ENCODE measurements at regions not wholly inside any gene's neighbourhood (a gene's known extent, or its start where the extent isn't known, plus 50 kb on each side); places are given as distances from the start of the nearest gene placed in this dataset.

DNA sequence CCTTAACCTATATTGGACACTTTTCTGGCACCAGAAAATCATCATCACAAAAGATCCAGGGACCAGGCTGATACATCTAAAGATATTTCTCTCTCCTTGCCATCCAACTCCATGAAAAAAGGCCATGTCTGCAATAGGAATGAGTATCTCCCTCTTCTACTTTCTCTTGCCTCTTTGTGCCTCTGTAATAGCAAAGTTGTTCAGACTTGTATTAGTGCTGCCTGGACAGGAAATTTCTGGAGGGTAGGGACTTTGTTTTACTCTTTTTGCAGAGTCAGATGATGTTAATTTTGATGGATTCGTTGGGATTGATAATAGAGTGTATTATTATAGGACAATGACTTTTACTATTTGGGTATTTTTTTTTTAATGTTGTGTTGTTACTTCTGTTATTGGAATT, 376.3 kb downstream of the INHBA start:
- no peak for DNase-seq (ENCODE audit: low read depth in 4 of 6, low spot score in 6 of 6)
- H3K27ac ChIP-seq (ENCODE audit: low read depth, low read length), result no peak overlapping the region
- H3K36me3 ChIP-seq (ENCODE audit: control insufficient read depth, insufficient read depth, low read length), result no peaks in the 10 kb centered on the region
- H3K9me3 ChIP-seq (ENCODE audit: control insufficient read depth, insufficient read depth, low read length), result no peaks in the 10 kb centered on the region
- H3K4me1 ChIP-seq (ENCODE audit: control insufficient read depth, insufficient read depth, low read length), result no peaks in the 10 kb centered on the region
- WGBS (ENCODE audit: insufficient coverage), result 100% methylated on average over 1 of the region's 1 CpG
- H3K4me3 ChIP-seq (ENCODE audit: low read depth, low read length), result no peak overlapping the region
- no peaks in the 10 kb centered on the region for H3K27me3 ChIP-seq (ENCODE audit: control insufficient read depth, insufficient read depth, low read length)

DNA sequence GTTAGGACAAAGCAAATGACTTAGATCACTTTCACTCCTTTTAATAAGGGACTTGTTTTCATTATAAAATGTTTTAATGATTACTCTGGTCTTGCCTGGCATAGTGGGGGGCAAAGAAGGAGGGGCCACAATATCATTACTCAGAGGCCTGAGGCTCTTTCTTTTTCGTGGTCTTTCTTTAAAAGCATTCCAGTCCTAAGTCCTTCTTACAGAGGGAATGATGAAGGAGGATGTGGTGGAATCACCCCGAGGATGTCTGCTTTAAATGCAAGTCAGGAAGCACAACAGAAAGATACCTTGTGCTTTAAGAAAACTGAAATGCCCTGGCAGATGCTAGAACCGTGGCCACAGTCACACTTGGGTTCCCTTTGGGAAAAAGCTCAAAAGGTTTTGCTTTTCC, 379.1 kb downstream of the INHBA start:
- Histone ChIP-seq H3K27me3 (ENCODE audit: control insufficient read depth, insufficient read depth, low read length) (no peaks in the 10 kb centered on the region), H3K4me1 (ENCODE audit: control insufficient read depth, insufficient read depth, low read length) (no peaks in the 10 kb centered on the region), H3K36me3 (ENCODE audit: control insufficient read depth, insufficient read depth, low read length) (no peaks in the 10 kb centered on the region), H3K4me3 (ENCODE audit: low read depth, low read length) (no peak overlapping the region), H3K27ac (ENCODE audit: low read depth, low read length) (no peak overlapping the region), H3K9me3 (ENCODE audit: control insufficient read depth, insufficient read depth, low read length) (no peaks in the 10 kb centered on the region)
- DNase-seq (ENCODE audit: low read depth in 4 of 6, low spot score in 6 of 6), result no peak
- WGBS (ENCODE audit: insufficient coverage), result 46% methylated on average over 2 of the region's 3 CpGs

DNA sequence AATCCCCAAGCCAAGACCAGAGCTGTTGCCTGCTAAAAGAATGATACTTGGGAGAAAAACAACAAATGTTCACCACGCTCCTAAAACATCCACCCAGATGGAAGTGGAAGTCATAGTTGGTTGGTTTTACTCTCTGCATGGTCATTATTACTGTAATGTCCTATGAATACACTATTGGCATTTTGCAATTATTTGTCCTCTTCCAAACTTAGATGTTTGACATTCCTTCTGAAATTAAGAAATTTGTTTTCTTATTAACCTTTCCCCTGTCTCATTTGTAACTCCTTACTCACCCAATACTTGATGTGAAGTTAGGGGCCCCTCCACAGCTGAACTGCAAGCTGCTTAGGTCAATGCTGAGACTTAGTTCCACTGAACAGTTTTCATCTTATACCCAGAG, 383.3 kb downstream of the INHBA start:
- no CpG with 5 or more reads among the region's 1 CpG for WGBS (ENCODE audit: insufficient coverage)
- DNase-seq (ENCODE audit: low read depth in 4 of 6, low spot score in 6 of 6), result no peak
- H3K4me1 ChIP-seq (ENCODE audit: control insufficient read depth, insufficient read depth, low read length), result no peaks in the 10 kb centered on the region
- H3K27ac ChIP-seq (ENCODE audit: low read depth, low read length), result no peak overlapping the region
- no peaks in the 10 kb centered on the region for H3K9me3 ChIP-seq (ENCODE audit: control insufficient read depth, insufficient read depth, low read length)
- no peak overlapping the region for H3K4me3 ChIP-seq (ENCODE audit: low read depth, low read length)
- H3K27me3 ChIP-seq (ENCODE audit: control insufficient read depth, insufficient read depth, low read length), result no peaks in the 10 kb centered on the region
- H3K36me3 ChIP-seq (ENCODE audit: control insufficient read depth, insufficient read depth, low read length), result no peaks in the 10 kb centered on the region

DNA sequence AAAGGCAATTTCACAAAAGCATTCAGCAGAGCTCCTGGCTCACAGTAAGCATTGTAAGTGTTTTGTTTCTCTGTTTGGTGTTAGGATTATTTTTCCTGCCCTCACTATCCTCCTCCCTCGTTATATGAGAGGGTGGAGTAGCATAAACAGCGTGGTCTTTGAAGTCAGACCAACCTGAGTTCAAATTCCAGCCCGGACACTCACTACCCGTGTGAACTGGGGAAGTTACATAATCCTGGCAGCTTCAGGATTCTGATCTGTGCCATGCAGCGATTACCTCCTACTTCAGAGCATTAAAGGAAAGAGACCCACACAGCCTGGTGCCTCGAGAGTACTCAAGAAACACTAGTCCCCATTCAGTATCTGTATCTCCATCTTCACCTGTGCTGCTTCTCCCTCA, 386.5 kb downstream of the INHBA start:
- no peak overlapping the region for H3K4me3 ChIP-seq (ENCODE audit: low read depth, low read length)
- no peak overlapping the region for H3K27ac ChIP-seq (ENCODE audit: low read depth, low read length)
- H3K27me3 ChIP-seq (ENCODE audit: control insufficient read depth, insufficient read depth, low read length), result no peaks in the 10 kb centered on the region
- no peaks in the 10 kb centered on the region for H3K4me1 ChIP-seq (ENCODE audit: control insufficient read depth, insufficient read depth, low read length)
- DNase-seq (ENCODE audit: low read depth in 4 of 6, low spot score in 6 of 6), result no peak
- no peaks in the 10 kb centered on the region for H3K36me3 ChIP-seq (ENCODE audit: control insufficient read depth, insufficient read depth, low read length)
- 80% methylated on average over 4 of the region's 6 CpGs for WGBS (ENCODE audit: insufficient coverage)
- H3K9me3 ChIP-seq (ENCODE audit: control insufficient read depth, insufficient read depth, low read length), result no peaks in the 10 kb centered on the region

DNA sequence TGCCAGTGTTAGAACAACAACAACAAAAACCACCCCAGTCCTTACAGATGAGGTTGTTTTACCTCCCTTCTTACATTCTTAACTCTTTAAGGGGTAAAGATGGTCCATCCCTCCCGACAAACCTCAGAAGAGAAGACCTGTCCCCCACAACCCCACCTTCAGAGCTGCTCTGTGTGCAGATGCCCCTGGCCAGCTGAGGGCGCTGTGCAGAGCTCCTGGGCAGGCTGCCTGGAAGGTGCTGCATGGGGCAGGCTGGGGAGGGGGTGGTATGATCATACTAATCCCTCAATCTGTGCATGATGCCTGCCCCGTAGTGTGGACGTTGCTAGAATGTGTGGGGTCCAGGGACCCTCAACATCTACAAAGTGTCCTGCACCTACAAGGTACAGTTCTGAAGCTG, 387.1 kb downstream of the INHBA start:
- H3K4me3 ChIP-seq (ENCODE audit: low read depth, low read length), result no peak overlapping the region
- DNase-seq (ENCODE audit: low read depth in 4 of 6, low spot score in 6 of 6), result no peak
- WGBS (ENCODE audit: insufficient coverage), result 76% methylated on average over 3 of the region's 4 CpGs
- H3K27ac ChIP-seq (ENCODE audit: low read depth, low read length), result no peak overlapping the region
- H3K4me1 ChIP-seq (ENCODE audit: control insufficient read depth, insufficient read depth, low read length), result no peaks in the 10 kb centered on the region
- no peaks in the 10 kb centered on the region for H3K9me3 ChIP-seq (ENCODE audit: control insufficient read depth, insufficient read depth, low read length)
- H3K36me3 ChIP-seq (ENCODE audit: control insufficient read depth, insufficient read depth, low read length), result no peaks in the 10 kb centered on the region
- no peaks in the 10 kb centered on the region for H3K27me3 ChIP-seq (ENCODE audit: control insufficient read depth, insufficient read depth, low read length)

DNA sequence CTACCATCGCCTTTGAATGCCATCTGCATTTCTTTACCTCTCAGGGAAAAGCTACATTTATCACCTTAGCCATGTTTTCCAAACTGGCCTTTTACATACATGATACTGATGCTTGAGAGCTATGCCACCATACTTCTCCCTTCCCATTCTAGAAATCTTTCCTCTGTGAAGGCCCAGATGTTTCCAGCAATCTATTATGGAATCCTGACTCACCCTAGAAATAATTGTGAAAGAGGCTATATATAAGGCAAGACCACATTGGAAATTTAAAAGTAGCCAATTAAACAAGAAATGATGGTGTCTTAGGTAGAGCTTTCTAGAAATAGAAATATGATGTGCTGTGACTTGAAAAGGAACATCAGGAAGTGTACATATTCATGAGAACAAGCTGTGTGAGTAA, 389.7 kb downstream of the INHBA start:
- Histone ChIP-seq H3K27ac (ENCODE audit: low read depth, low read length) (no peak overlapping the region), H3K4me3 (ENCODE audit: low read depth, low read length) (no peak overlapping the region), H3K4me1 (ENCODE audit: control insufficient read depth, insufficient read depth, low read length) (no peaks in the 10 kb centered on the region), H3K9me3 (ENCODE audit: control insufficient read depth, insufficient read depth, low read length) (no peaks in the 10 kb centered on the region), H3K27me3 (ENCODE audit: control insufficient read depth, insufficient read depth, low read length) (no peaks in the 10 kb centered on the region), H3K36me3 (ENCODE audit: control insufficient read depth, insufficient read depth, low read length) (no peaks in the 10 kb centered on the region)
- 91% methylated on average over 1 of the region's 1 CpG for WGBS (ENCODE audit: insufficient coverage)
- DNase-seq (ENCODE audit: low read depth in 4 of 6, low spot score in 6 of 6), result no peak

DNA sequence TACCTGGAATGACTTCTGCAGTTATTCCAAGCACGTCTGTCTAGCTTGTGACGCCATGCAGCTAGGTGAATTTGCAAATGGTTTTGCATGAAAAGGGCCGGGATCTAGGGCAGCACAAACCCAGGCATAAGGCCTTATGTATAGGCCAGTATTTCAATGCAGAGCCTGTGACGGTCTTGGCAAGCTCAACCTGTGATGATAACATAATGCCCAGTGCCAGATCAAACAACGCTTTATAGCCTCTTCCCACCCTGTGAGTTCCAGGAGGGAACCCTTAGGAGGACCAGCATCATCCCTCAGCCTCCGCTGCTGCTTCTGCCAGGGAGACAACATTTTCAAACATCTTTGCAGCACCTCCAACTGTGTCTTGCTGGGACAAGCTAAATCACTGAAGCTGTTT, 390.7 kb downstream of the INHBA start:
- no peaks in the 10 kb centered on the region for H3K36me3 ChIP-seq (ENCODE audit: control insufficient read depth, insufficient read depth, low read length)
- no peaks in the 10 kb centered on the region for H3K9me3 ChIP-seq (ENCODE audit: control insufficient read depth, insufficient read depth, low read length)
- no peaks in the 10 kb centered on the region for H3K27me3 ChIP-seq (ENCODE audit: control insufficient read depth, insufficient read depth, low read length)
- no peaks in the 10 kb centered on the region for H3K4me1 ChIP-seq (ENCODE audit: control insufficient read depth, insufficient read depth, low read length)
- WGBS (ENCODE audit: insufficient coverage), result 84% methylated on average over 6 of the region's 6 CpGs
- no peak overlapping the region for H3K27ac ChIP-seq (ENCODE audit: low read depth, low read length)
- peak in 1 of 6 donors; percentile 15 for DNase-seq (ENCODE audit: low read depth in 4 of 6, low spot score in 6 of 6)
- H3K4me3 ChIP-seq (ENCODE audit: low read depth, low read length), result no peak overlapping the region

DNA sequence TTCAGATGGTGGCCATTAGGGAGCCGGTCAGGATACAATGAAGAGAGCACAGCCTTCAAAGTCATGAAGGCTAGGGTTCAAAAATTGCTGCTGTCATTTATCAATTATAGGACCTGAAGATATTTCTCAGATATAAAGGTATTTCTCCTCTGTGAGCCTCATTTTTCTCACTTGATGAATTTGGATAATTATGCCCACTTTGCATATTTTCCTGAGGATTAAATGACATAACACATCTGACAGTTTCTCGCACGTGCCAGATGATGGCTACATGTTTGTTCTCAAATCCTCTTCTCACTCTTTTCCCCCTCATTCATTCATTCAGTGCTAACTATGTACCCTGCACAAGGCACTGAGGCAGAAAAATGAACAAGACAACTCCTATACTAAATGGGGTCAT, 391.6 kb downstream of the INHBA start:
- WGBS (ENCODE audit: insufficient coverage), result 72% methylated on average over 2 of the region's 3 CpGs
- no peaks in the 10 kb centered on the region for H3K9me3 ChIP-seq (ENCODE audit: control insufficient read depth, insufficient read depth, low read length)

DNA sequence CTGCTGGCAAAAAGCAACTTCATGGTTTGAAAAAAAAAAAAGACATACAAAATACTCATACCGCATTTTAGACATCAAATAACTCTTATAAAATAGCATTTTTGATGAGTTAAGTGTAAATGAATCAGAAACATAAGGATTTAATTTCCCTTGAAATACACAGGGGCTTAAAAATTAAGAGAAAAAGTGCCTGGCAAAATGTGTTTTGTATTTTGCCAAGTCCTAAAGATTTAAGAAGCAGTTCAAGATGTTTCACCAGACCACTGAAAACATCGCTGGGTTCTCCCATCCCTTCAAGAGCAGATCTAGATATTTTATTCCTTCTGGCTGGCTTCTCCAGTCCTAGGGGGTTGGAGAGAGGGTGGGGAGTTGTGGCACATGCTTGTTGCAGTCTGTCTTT, 396.4 kb downstream of the INHBA start:
- H3K4me1 ChIP-seq (ENCODE audit: control insufficient read depth, insufficient read depth, low read length), result no peaks in the 10 kb centered on the region
- H3K27ac ChIP-seq (ENCODE audit: low read depth, low read length), result no peak overlapping the region
- H3K36me3 ChIP-seq (ENCODE audit: control insufficient read depth, insufficient read depth, low read length), result no peaks in the 10 kb centered on the region
- WGBS (ENCODE audit: insufficient coverage), result no CpG with 5 or more reads among the region's 2 CpGs
- no peaks in the 10 kb centered on the region for H3K27me3 ChIP-seq (ENCODE audit: control insufficient read depth, insufficient read depth, low read length)
- no peaks in the 10 kb centered on the region for H3K9me3 ChIP-seq (ENCODE audit: control insufficient read depth, insufficient read depth, low read length)
- no peak overlapping the region for H3K4me3 ChIP-seq (ENCODE audit: low read depth, low read length)
- DNase-seq (ENCODE audit: low read depth in 4 of 6, low spot score in 6 of 6), result no peak

More for the DNA sequence above, 391.6 kb downstream of the INHBA start:
- Histone ChIP-seq H3K36me3 (ENCODE audit: control insufficient read depth, insufficient read depth, low read length) (no peaks in the 10 kb centered on the region), H3K27me3 (ENCODE audit: control insufficient read depth, insufficient read depth, low read length) (no peaks in the 10 kb centered on the region), H3K27ac (ENCODE audit: low read depth, low read length) (no peak overlapping the region), H3K4me3 (ENCODE audit: low read depth, low read length) (no peak overlapping the region), H3K4me1 (ENCODE audit: control insufficient read depth, insufficient read depth, low read length) (no peaks in the 10 kb centered on the region)
- no peak for DNase-seq (ENCODE audit: low read depth in 4 of 6, low spot score in 6 of 6)

DNA sequence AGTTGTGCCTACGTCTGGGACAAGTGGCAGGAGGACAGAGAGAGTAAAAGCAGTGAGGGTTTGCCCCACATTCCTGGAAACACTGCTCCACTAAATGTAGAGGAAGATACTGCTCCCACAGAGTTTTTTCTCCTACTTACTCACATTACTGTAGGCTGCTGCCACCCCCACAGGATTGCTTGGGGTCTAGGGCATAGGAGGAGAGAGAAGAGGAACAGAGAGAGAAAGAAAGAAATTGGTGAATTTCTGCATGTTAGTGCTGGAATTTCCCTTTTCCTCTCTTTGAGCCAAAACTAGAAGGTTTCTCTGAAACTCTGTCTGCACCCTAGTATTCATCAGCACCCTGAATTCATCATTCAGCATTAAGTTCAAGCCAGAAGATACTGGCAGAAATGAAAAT, 397.9 kb downstream of the INHBA start:
- no peak overlapping the region for H3K27ac ChIP-seq (ENCODE audit: low read depth, low read length)
- WGBS (ENCODE audit: insufficient coverage), result no CpG with 5 or more reads among the region's 1 CpG
- no peaks in the 10 kb centered on the region for H3K27me3 ChIP-seq (ENCODE audit: control insufficient read depth, insufficient read depth, low read length)
- no peak overlapping the region for H3K4me3 ChIP-seq (ENCODE audit: low read depth, low read length)
- H3K9me3 ChIP-seq (ENCODE audit: control insufficient read depth, insufficient read depth, low read length), result no peaks in the 10 kb centered on the region
- H3K36me3 ChIP-seq (ENCODE audit: control insufficient read depth, insufficient read depth, low read length), result no peaks in the 10 kb centered on the region
- H3K4me1 ChIP-seq (ENCODE audit: control insufficient read depth, insufficient read depth, low read length), result no peaks in the 10 kb centered on the region
- no peak for DNase-seq (ENCODE audit: low read depth in 4 of 6, low spot score in 6 of 6)
